ENCODE measurements at regions not wholly inside any gene's neighbourhood (a gene's known extent, or its start where the extent isn't known, plus 50 kb on each side); places are given as distances from the start of the nearest gene placed in this dataset.

DNA sequence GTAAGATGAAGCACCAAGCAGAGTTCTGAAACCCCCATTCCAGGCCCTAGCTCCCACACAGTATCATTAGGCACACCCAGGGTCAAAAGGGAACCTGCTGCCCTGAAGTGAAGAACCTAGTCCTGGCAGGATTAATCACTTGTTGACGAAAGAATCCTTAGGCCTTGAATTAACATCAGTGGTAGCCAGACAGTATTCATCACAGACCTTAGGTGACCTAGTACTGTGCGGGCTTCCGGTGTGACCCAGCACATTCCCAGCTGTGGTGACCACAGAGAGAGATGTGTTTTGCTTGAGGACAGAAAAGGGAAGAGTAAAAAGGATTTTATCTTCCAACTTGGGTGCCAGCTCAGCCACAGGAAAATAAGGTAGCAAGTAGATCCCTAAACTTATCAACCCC is 1071.4 kb upstream of the FAM98A start:
- no peaks in the 10 kb centered on the region for H3K36me3 ChIP-seq
- WGBS, 2 donors (ENCODE audit: low coverage in 1 of 2), result 73 to 90% methylated on average over 3 of the region's 3 CpGs
- ATAC-seq, result no peak
- no peaks in the 10 kb centered on the region for H3K9me3 ChIP-seq
- H3K4me1 ChIP-seq, result no peaks in the 10 kb centered on the region
- H3K4me3 ChIP-seq, result no peak overlapping the region
- no peaks in the 10 kb centered on the region for H3K27me3 ChIP-seq
- H3K27ac ChIP-seq, result no peak overlapping the region
- TF ChIP-seq, protein P1, sequence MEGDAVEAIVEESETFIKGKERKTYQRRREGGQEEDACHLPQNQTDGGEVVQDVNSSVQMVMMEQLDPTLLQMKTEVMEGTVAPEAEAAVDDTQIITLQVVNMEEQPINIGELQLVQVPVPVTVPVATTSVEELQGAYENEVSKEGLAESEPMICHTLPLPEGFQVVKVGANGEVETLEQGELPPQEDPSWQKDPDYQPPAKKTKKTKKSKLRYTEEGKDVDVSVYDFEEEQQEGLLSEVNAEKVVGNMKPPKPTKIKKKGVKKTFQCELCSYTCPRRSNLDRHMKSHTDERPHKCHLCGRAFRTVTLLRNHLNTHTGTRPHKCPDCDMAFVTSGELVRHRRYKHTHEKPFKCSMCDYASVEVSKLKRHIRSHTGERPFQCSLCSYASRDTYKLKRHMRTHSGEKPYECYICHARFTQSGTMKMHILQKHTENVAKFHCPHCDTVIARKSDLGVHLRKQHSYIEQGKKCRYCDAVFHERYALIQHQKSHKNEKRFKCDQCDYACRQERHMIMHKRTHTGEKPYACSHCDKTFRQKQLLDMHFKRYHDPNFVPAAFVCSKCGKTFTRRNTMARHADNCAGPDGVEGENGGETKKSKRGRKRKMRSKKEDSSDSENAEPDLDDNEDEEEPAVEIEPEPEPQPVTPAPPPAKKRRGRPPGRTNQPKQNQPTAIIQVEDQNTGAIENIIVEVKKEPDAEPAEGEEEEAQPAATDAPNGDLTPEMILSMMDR (IDR thresholded peaks at IDR 0.05), result no peak
- TF ChIP-seq POLR2AphosphoS5 (IDR thresholded peaks at IDR 0.05), result no peak
- TF ChIP-seq POLR2A (IDR thresholded peaks at IDR 0.05), result no peak
- TF ChIP-seq EP300 (IDR thresholded peaks at IDR 0.05), result no peak

DNA sequence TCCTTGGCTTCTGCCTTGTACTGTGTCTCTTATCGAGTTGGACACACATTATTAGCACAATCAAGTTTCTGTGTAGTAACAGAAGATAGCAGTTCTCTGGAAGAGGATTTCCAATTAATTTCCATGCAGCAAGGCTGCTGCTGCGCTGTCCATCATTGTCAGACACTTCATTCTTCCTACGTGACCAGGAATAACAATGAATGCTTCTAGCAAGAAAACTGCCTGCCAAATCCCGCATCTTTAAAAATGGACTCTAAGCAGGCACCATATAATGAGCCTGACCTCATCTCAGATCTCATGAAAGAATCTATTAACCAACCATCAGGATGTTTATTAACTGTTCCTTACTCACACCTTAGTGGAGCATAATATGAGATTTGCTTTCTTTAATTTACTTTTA is 1067.7 kb upstream of the FAM98A start:
- no peaks in the 10 kb centered on the region for H3K9me3 ChIP-seq
- no peak overlapping the region for H3K27ac ChIP-seq
- H3K4me3 ChIP-seq, result no peak overlapping the region
- 62 to 69% methylated on average over 4 of the region's 4 CpGs for WGBS, 2 donors (ENCODE audit: low coverage in 1 of 2)
- no peaks in the 10 kb centered on the region for H3K36me3 ChIP-seq
- TF ChIP-seq EP300 (IDR thresholded peaks at IDR 0.05), result no peak
- TF ChIP-seq, protein P1 (IDR thresholded peaks at IDR 0.05), result no peak
- no peak for TF ChIP-seq POLR2A (IDR thresholded peaks at IDR 0.05)
- H3K4me1 ChIP-seq, result no peaks in the 10 kb centered on the region
- H3K27me3 ChIP-seq, result no peaks in the 10 kb centered on the region
- no peak for ATAC-seq

DNA sequence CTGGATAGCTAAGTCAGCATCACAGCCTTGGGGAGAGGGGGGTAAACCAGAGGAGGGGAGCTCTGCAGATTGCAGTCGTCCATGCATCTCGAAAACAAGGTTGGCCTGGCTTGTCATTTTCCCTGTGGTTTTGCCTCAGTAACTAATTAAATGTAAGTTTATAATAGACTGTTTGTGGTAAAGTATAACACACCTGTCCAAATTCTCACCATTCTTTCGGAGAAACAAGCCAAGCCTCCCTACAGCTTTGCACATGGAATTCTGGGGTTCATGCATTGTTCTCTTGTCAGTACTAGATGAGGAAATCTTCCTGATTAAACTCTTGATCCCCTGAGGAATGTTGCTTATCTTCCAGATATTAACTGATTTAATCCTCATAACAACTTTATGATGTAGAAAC is 1065.2 kb upstream of the FAM98A start:
- Histone ChIP-seq H3K36me3 (no peaks in the 10 kb centered on the region), H3K27ac (no peak overlapping the region), H3K4me1 (no peaks in the 10 kb centered on the region), H3K27me3 (no peaks in the 10 kb centered on the region), H3K9me3 (no peaks in the 10 kb centered on the region), H3K4me3 (no peak overlapping the region)
- 46 to 52% methylated on average over 3 of the region's 3 CpGs for WGBS, 2 donors (ENCODE audit: low coverage in 1 of 2)
- no peak for ATAC-seq
- no peak for TF ChIP-seq POLR2AphosphoS5 (IDR thresholded peaks at IDR 0.05)
- no peak for TF ChIP-seq POLR2A (IDR thresholded peaks at IDR 0.05)
- no peak for TF ChIP-seq EP300 (IDR thresholded peaks at IDR 0.05)
- TF ChIP-seq, protein P1 (IDR thresholded peaks at IDR 0.05), result no peak

DNA sequence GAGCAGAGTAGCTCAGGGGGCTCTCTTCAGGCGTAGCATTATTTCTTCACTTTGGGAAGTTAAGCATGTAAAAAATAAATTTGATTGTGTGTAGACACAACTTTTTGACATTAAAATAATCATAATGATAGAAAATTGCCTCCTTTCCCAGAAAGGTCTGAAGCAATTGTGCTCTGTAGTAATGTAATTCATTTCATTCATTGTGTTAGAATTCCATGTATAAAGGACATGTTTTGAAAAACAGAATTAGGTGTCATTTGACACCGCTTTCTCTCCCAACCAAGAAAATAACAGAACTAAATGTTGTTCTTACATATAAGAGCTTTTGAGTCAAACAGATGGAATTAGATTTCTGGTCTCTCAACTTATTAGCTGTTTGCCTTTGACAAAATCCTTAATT is 1064.2 kb upstream of the FAM98A start:
- H3K4me1 ChIP-seq, result no peaks in the 10 kb centered on the region
- H3K4me3 ChIP-seq, result no peak overlapping the region
- no peaks in the 10 kb centered on the region for H3K36me3 ChIP-seq
- H3K27me3 ChIP-seq, result no peaks in the 10 kb centered on the region
- 95 to 100% methylated on average over 2 of the region's 2 CpGs for WGBS, 2 donors (ENCODE audit: low coverage in 1 of 2)
- H3K9me3 ChIP-seq, result no peaks in the 10 kb centered on the region
- H3K27ac ChIP-seq, result no peak overlapping the region
- no peak for TF ChIP-seq POLR2AphosphoS5 (IDR thresholded peaks at IDR 0.05)
- TF ChIP-seq, protein P1 (IDR thresholded peaks at IDR 0.05), result no peak
- no peak for TF ChIP-seq POLR2A (IDR thresholded peaks at IDR 0.05)
- no peak for TF ChIP-seq EP300 (IDR thresholded peaks at IDR 0.05)
- ATAC-seq, result no peak

DNA sequence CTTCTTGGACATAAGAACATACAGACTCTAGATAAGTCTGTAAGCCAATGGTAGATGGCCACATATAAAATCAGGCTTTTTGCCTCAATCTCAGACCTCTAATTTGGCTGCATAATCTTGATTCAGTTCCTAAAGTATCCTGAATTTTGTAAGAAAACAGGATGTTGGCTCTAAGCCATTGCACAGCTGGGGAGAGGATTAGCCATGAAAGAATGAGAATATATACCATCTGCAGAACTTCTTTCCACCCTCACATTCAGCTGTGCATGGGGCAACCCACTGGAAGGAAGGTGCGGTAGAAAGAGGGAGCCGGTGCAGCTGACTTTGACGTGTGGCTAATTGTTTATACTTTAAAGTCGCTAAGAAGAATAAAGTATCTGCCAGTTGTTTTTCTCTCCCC is 1061.6 kb upstream of the FAM98A start:
- Histone ChIP-seq H3K27me3 (no peaks in the 10 kb centered on the region), H3K4me1 (no peaks in the 10 kb centered on the region), H3K27ac (no peak overlapping the region), H3K36me3 (no peaks in the 10 kb centered on the region), H3K4me3 (no peak overlapping the region), H3K9me3 (no peaks in the 10 kb centered on the region)
- TF ChIP-seq, protein P1 (IDR thresholded peaks at IDR 0.05), result no peak
- no peak for TF ChIP-seq POLR2A (IDR thresholded peaks at IDR 0.05)
- ATAC-seq, result no peak
- 16 to 28% methylated on average over 4 of the region's 4 CpGs for WGBS, 2 donors (ENCODE audit: low coverage in 1 of 2)
